ENCODE measurements at regions not wholly inside any gene's neighbourhood (a gene's known extent, or its start where the extent isn't known, plus 50 kb on each side); places are given as distances from the start of the nearest gene placed in this dataset.

- Histone ChIP-seq H3K27me3 (ENCODE audit: control insufficient read depth, insufficient read depth, low read length, poor library complexity, severe bottlenecking) (no peaks in the 10 kb centered on the region), H3K4me1 (ENCODE audit: control insufficient read depth, insufficient read depth, low read length) (no peaks in the 10 kb centered on the region), H3K9ac (ENCODE audit: extremely low read depth, low read length, poor library complexity, severe bottlenecking) (no peak overlapping the region), H3K4me3 (ENCODE audit: low read length) (no peak overlapping the region), H3K9me3 (ENCODE audit: control insufficient read depth, low read length) (no peaks in the 10 kb centered on the region), H3K36me3 (ENCODE audit: control insufficient read depth, insufficient read depth, low read length) (no peaks in the 10 kb centered on the region), H3K27ac (ENCODE audit: low read depth, low read length) (no peak overlapping the region)
- no peaks in the 10 kb centered on the region for H3K27me3 Mint-ChIP-seq (ENCODE audit: insufficient read depth)
- no peak for TF ChIP-seq CTCF (conservative IDR thresholded peaks at IDR 0.05)
- H3K4me3 Mint-ChIP-seq = no peak overlapping the region
- 80 to 100% methylated on average over 2 to 3 of the region's 3 CpGs for WGBS, 2 experiments (ENCODE audit: insufficient coverage in 1 of 2, insufficient read length in 1 of 2)
- no peaks in the 10 kb centered on the region for H3K9me3 Mint-ChIP-seq
- DNase-seq = no peak
- peaks cover 3% of the 10 kb centered on the region for H3K4me1 Mint-ChIP-seq
- H3K36me3 Mint-ChIP-seq (ENCODE audit: low read depth) = no peaks in the 10 kb centered on the region
- H3K27ac Mint-ChIP-seq = no peak overlapping the region
Measured at GRCh38 chr18:8504424-8504823, 104.8 kb upstream of the RAB12 start.

- DNase-seq = no peak
- H3K4me3 Mint-ChIP-seq = no peak overlapping the region
- 89 to 90% methylated on average over 8 to 9 of the region's 9 CpGs for WGBS, 2 experiments (ENCODE audit: insufficient coverage in 1 of 2, insufficient read length in 1 of 2)
- H3K27ac Mint-ChIP-seq = no peak overlapping the region
- Histone ChIP-seq H3K9me3 (ENCODE audit: control insufficient read depth, low read length) (no peaks in the 10 kb centered on the region), H3K9ac (ENCODE audit: extremely low read depth, low read length, poor library complexity, severe bottlenecking) (no peak overlapping the region), H3K4me1 (ENCODE audit: control insufficient read depth, insufficient read depth, low read length) (no peaks in the 10 kb centered on the region), H3K27ac (ENCODE audit: low read depth, low read length) (no peak overlapping the region), H3K36me3 (ENCODE audit: control insufficient read depth, insufficient read depth, low read length) (no peaks in the 10 kb centered on the region), H3K4me3 (ENCODE audit: low read length) (no peak overlapping the region), H3K27me3 (ENCODE audit: control insufficient read depth, insufficient read depth, low read length, poor library complexity, severe bottlenecking) (no peaks in the 10 kb centered on the region)
- no peaks in the 10 kb centered on the region for H3K27me3 Mint-ChIP-seq (ENCODE audit: insufficient read depth)
- H3K36me3 Mint-ChIP-seq (ENCODE audit: low read depth) = no peaks in the 10 kb centered on the region
- peaks cover 3% of the 10 kb centered on the region for H3K4me1 Mint-ChIP-seq
- no peak for TF ChIP-seq CTCF (conservative IDR thresholded peaks at IDR 0.05)
- no peaks in the 10 kb centered on the region for H3K9me3 Mint-ChIP-seq
Measured at GRCh38 chr18:8504880-8505435, 104.3 kb upstream of the RAB12 start.

GRCh38 chr18:8506251-8507049, 102.8 kb upstream of the RAB12 start:
- DNase-seq = no peak
- Histone ChIP-seq H3K9me3 (ENCODE audit: control insufficient read depth, low read length) (no peaks in the 10 kb centered on the region), H3K9ac (ENCODE audit: extremely low read depth, low read length, poor library complexity, severe bottlenecking) (no peak overlapping the region), H3K4me1 (ENCODE audit: control insufficient read depth, insufficient read depth, low read length) (no peaks in the 10 kb centered on the region), H3K27ac (ENCODE audit: low read depth, low read length) (no peak overlapping the region), H3K36me3 (ENCODE audit: control insufficient read depth, insufficient read depth, low read length) (no peaks in the 10 kb centered on the region), H3K27me3 (ENCODE audit: control insufficient read depth, insufficient read depth, low read length, poor library complexity, severe bottlenecking) (no peaks in the 10 kb centered on the region), H3K4me3 (ENCODE audit: low read length) (no peak overlapping the region)
- no peak for TF ChIP-seq CTCF (conservative IDR thresholded peaks at IDR 0.05)
- Mint-ChIP-seq H3K9me3 (no peaks in the 10 kb centered on the region), H3K4me1 (no peaks in the 10 kb centered on the region), H3K27me3 (ENCODE audit: insufficient read depth) (no peaks in the 10 kb centered on the region), H3K36me3 (ENCODE audit: low read depth) (no peaks in the 10 kb centered on the region), H3K4me3 (no peak overlapping the region), H3K27ac (no peak overlapping the region)
- WGBS, 2 experiments (ENCODE audit: insufficient coverage in 1 of 2, insufficient read length in 1 of 2) = 85 to 93% methylated on average over 7 to 10 of the region's 10 CpGs
